ENCODE measurements at regions not wholly inside any gene's neighbourhood (a gene's known extent, or its start where the extent isn't known, plus 50 kb on each side); places are given as distances from the start of the nearest gene placed in this dataset.

GRCh38 chrX:17294561-17294960, 80.4 kb upstream of the NHS start:
- Histone ChIP-seq H3K4me2 (no peak overlapping the region), H3K9ac (no peak overlapping the region), H3K9me2 (no peaks in the 10 kb centered on the region), H3K79me2 (ENCODE audit: insufficient read depth) (no peaks in the 10 kb centered on the region), H3K27me3 (ENCODE audit: insufficient read depth) (no peaks in the 10 kb centered on the region), H3K36me3 (replicated peaks in 1 of 2; ENCODE audit: control insufficient read depth in 1 of 2, insufficient read depth in 2 of 2, low read length in 1 of 2) (no peaks in the 10 kb centered on the region), H3K9me3 (no peaks in the 10 kb centered on the region), H4K20me1 (ENCODE audit: insufficient read depth) (no peaks in the 10 kb centered on the region), H3K27ac (ENCODE audit: low read depth in 2 of 2, low read length in 1 of 2) (no peak overlapping the region), H3F3A (replicated peaks; ENCODE audit: insufficient read depth) (no peaks in the 10 kb centered on the region), H3K4me1 (ENCODE audit: control insufficient read depth in 1 of 2, insufficient read depth in 2 of 2, low read depth in 1 of 2, low read length in 1 of 2) (no peaks in the 10 kb centered on the region), H2AFZ (ENCODE audit: low read depth) (no peak overlapping the region), H3K4me3 (ENCODE audit: low read depth in 2 of 2, low read length in 1 of 2) (no peak overlapping the region)
- no peak for DNase-seq
- POLR2A ChIA-PET = no interaction called here
- WGBS (ENCODE audit: low lambda C conversion rate) = 18% methylated on average over 1 of the region's 1 CpG
- CTCF ChIA-PET = interaction anchor here (1.3 kb wide), 1 partner anchor 11 kb away, joined by 3 read pairs; no protein-coding TSS in a partner anchor
- TF ChIP-seq, protein P1, sequence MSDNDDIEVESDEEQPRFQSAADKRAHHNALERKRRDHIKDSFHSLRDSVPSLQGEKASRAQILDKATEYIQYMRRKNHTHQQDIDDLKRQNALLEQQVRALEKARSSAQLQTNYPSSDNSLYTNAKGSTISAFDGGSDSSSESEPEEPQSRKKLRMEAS (IDR thresholded peaks at IDR 0.05; ENCODE audit: low read depth) = no peak
- TF ChIP-seq TCF12 (IDR thresholded peaks at IDR 0.05) (no peak), POLR2AphosphoS5 (IDR thresholded peaks at IDR 0.05; ENCODE audit: low read depth, low read length) (no peak), RXRA (IDR thresholded peaks at IDR 0.05; ENCODE audit: borderline replicate concordance, low read depth) (no peak), YY1 (IDR thresholded peaks at IDR 0.05; ENCODE audit: low read depth) (no peak), USF1 (IDR thresholded peaks at IDR 0.05; ENCODE audit: borderline replicate concordance, low read depth) (no peak), CHD2 (IDR thresholded peaks at IDR 0.05; ENCODE audit: low read length, partially characterized antibody) (no peak), FOXJ3 (CRISPR knock-in tag; IDR thresholded peaks at IDR 0.05) (no peak), MXI1 (IDR thresholded peaks at IDR 0.05; ENCODE audit: low read depth, low read length) (no peak), SMC3 (IDR thresholded peaks at IDR 0.05; ENCODE audit: low read depth, low read length) (no peak), RFX5 (IDR thresholded peaks at IDR 0.05; ENCODE audit: low read length) (no peak), IRF3 (IDR thresholded peaks at IDR 0.05; ENCODE audit: low read depth, low read length) (no peak)
- TF ChIP-seq, protein P2, sequence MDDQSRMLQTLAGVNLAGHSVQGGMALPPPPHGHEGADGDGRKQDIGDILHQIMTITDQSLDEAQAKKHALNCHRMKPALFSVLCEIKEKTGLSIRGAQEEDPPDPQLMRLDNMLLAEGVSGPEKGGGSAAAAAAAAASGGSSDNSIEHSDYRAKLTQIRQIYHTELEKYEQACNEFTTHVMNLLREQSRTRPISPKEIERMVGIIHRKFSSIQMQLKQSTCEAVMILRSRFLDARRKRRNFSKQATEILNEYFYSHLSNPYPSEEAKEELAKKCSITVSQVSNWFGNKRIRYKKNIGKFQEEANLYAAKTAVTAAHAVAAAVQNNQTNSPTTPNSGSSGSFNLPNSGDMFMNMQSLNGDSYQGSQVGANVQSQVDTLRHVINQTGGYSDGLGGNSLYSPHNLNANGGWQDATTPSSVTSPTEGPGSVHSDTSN (IDR thresholded peaks at IDR 0.05) = no peak

DNA sequence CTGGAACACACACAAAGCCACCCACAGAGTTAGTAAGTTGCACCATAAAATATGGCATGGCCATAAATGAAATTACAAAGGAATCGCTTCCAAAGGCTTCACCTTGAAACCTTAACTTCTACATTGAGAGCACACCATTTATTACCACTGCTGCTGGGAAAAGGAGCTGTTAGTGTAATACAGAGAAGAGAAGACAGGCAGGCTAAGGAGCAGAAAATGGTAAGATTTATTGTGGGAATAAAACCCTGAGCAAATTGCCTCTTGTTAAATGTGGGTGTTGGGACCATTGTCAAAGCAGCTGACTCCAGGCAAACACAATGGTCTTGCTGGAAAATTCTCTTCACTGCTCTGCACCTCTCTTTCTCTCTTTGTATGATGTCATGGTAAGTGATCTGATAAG, 79.2 kb upstream of the NHS start:
- no peak overlapping the region for H3K4me3 ChIP-seq (ENCODE audit: low read depth in 2 of 2, low read length in 1 of 2)
- H3K4me2 ChIP-seq = no peak overlapping the region
- no peaks in the 10 kb centered on the region for H3K27me3 ChIP-seq (ENCODE audit: insufficient read depth)
- no peak overlapping the region for H3K9ac ChIP-seq
- no peaks in the 10 kb centered on the region for H3K4me1 ChIP-seq (ENCODE audit: control insufficient read depth in 1 of 2, insufficient read depth in 2 of 2, low read depth in 1 of 2, low read length in 1 of 2)
- ChIA-PET CTCF (interaction anchor here (1.0 kb wide), 1 partner anchor 53 kb away, joined by 3 read pairs; no protein-coding TSS in a partner anchor), POLR2A (no interaction called here)
- no peaks in the 10 kb centered on the region for H4K20me1 ChIP-seq (ENCODE audit: insufficient read depth)
- H3K36me3 ChIP-seq (replicated peaks in 1 of 2; ENCODE audit: control insufficient read depth in 1 of 2, insufficient read depth in 2 of 2, low read length in 1 of 2) = no peaks in the 10 kb centered on the region
- 13% methylated on average over 1 of the region's 1 CpG for WGBS (ENCODE audit: low lambda C conversion rate)
- H3K9me3 ChIP-seq = no peaks in the 10 kb centered on the region
- no peaks in the 10 kb centered on the region for H3K9me2 ChIP-seq
- DNase-seq = no peak
- no peaks in the 10 kb centered on the region for H3K79me2 ChIP-seq (ENCODE audit: insufficient read depth)
- no peak overlapping the region for H3K27ac ChIP-seq (ENCODE audit: low read depth in 2 of 2, low read length in 1 of 2)
- TF ChIP-seq, protein P2 (IDR thresholded peaks at IDR 0.05) = no peak
- TF ChIP-seq, protein P3, sequence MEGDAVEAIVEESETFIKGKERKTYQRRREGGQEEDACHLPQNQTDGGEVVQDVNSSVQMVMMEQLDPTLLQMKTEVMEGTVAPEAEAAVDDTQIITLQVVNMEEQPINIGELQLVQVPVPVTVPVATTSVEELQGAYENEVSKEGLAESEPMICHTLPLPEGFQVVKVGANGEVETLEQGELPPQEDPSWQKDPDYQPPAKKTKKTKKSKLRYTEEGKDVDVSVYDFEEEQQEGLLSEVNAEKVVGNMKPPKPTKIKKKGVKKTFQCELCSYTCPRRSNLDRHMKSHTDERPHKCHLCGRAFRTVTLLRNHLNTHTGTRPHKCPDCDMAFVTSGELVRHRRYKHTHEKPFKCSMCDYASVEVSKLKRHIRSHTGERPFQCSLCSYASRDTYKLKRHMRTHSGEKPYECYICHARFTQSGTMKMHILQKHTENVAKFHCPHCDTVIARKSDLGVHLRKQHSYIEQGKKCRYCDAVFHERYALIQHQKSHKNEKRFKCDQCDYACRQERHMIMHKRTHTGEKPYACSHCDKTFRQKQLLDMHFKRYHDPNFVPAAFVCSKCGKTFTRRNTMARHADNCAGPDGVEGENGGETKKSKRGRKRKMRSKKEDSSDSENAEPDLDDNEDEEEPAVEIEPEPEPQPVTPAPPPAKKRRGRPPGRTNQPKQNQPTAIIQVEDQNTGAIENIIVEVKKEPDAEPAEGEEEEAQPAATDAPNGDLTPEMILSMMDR (IDR thresholded peaks at IDR 0.05) = no peak
- TF ChIP-seq TAF1 (IDR thresholded peaks at IDR 0.05; ENCODE audit: borderline replicate concordance, low read depth, low read length) = no peak
- TF ChIP-seq TEAD4 (IDR thresholded peaks at IDR 0.05; ENCODE audit: borderline replicate concordance, insufficient read depth) = no peak
- no peak for TF ChIP-seq POLR2AphosphoS5 (IDR thresholded peaks at IDR 0.05; ENCODE audit: low read depth, low read length)
- TF ChIP-seq TCF12 (IDR thresholded peaks at IDR 0.05) = no peak
- TF ChIP-seq, protein P4, sequence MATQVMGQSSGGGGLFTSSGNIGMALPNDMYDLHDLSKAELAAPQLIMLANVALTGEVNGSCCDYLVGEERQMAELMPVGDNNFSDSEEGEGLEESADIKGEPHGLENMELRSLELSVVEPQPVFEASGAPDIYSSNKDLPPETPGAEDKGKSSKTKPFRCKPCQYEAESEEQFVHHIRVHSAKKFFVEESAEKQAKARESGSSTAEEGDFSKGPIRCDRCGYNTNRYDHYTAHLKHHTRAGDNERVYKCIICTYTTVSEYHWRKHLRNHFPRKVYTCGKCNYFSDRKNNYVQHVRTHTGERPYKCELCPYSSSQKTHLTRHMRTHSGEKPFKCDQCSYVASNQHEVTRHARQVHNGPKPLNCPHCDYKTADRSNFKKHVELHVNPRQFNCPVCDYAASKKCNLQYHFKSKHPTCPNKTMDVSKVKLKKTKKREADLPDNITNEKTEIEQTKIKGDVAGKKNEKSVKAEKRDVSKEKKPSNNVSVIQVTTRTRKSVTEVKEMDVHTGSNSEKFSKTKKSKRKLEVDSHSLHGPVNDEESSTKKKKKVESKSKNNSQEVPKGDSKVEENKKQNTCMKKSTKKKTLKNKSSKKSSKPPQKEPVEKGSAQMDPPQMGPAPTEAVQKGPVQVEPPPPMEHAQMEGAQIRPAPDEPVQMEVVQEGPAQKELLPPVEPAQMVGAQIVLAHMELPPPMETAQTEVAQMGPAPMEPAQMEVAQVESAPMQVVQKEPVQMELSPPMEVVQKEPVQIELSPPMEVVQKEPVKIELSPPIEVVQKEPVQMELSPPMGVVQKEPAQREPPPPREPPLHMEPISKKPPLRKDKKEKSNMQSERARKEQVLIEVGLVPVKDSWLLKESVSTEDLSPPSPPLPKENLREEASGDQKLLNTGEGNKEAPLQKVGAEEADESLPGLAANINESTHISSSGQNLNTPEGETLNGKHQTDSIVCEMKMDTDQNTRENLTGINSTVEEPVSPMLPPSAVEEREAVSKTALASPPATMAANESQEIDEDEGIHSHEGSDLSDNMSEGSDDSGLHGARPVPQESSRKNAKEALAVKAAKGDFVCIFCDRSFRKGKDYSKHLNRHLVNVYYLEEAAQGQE (IDR thresholded peaks at IDR 0.05; ENCODE audit: low read depth, low read length) = no peak
- H2AFZ ChIP-seq (ENCODE audit: low read depth) = no peak overlapping the region
- no peaks in the 10 kb centered on the region for H3F3A ChIP-seq (replicated peaks; ENCODE audit: insufficient read depth)
